Spleen (tissue), 11 donors: ENCODE measurements at regions not wholly inside any gene's neighbourhood (a gene's known extent, or its start where the extent isn't known, plus 50 kb on each side); places are given as distances from the start of the nearest gene placed in this dataset.

Source experiments
- DNase-seq: peaks from one replicate; pipeline ENCODE4 v3.0.0-alpha.2; 2020
- H3K27ac ChIP-seq, 8 donors: fragments of 200-600 bp; sonication (generic) in 7 of 8; 1 replicate in 4 of 8; 2 replicates in 4 of 8; pipeline versions ENCODE4 v1.5.0 to v1.8.0; 2016 to 2021; ENCODE audit warnings: inconsistent platforms in 4 of 8, mild to moderate bottlenecking in 4 of 8, moderate library complexity in 1 of 8
- H3K27me3 ChIP-seq, 7 donors: fragments of 200-600 bp; sonication (generic) in 6 of 7; replicated peaks in 1 of 7; 1 replicate in 4 of 7; 2 replicates in 3 of 7; pipeline versions ENCODE4 v1.5.0 to v1.8.0; 2016 to 2021; ENCODE audit warnings: inconsistent platforms in 3 of 7, mild to moderate bottlenecking in 1 of 7
- H3K36me3 ChIP-seq, 6 donors: fragments of 200-600 bp; sonication (generic) in 5 of 6; 1 replicate in 4 of 6; 2 replicates in 2 of 6; pipeline versions ENCODE4 v1.5.0 to v1.8.0; 2016 to 2021; ENCODE audit warnings: inconsistent platforms in 2 of 6
- H3K4me1 ChIP-seq, 6 donors: fragments of 200-600 bp; sonication (generic) in 5 of 6; 1 replicate in 3 of 6; 2 replicates in 3 of 6; pipeline versions ENCODE4 v1.5.0 to v1.8.0; 2016 to 2021; ENCODE audit warnings: inconsistent platforms in 3 of 6
- H3K4me3 ChIP-seq, 8 donors: fragments of 200-600 bp; sonication (generic) in 7 of 8; 1 replicate in 4 of 8; 2 replicates in 4 of 8; pipeline versions ENCODE4 v1.5.0 to v1.8.0; 2016 to 2021; ENCODE audit warnings: inconsistent platforms in 4 of 8, mild to moderate bottlenecking in 4 of 8, moderate library complexity in 2 of 8
- H3K9me3 ChIP-seq, 8 donors: fragments of 200-600 bp; sonication (generic) in 7 of 8; 1 replicate in 4 of 8; 2 replicates in 4 of 8; pipeline versions ENCODE4 v1.5.0 to v1.8.0; 2016 to 2021; ENCODE audit warnings: inconsistent platforms in 4 of 8
- CTCF ChIP-seq, 11 experiments: fragments of 200-600 bp in 7 of 11; fragments of 450-650 bp in 4 of 11; sonication (generic) in 4 of 11; IDR thresholded peaks in 8 of 11; conservative IDR thresholded peaks in 3 of 11; 1 replicate in 7 of 11; 2 replicates in 4 of 11; pipeline versions ENCODE4 v1.4.0 to v1.8.0; 2016 to 2021; ENCODE audit warnings: antibody characterized with exemption in 11 of 11, inconsistent platforms in 4 of 11, mild to moderate bottlenecking in 1 of 11
- POLR2A ChIP-seq, 3 donors: fragments of 450-650 bp; IDR thresholded peaks; one replicate each; pipeline ENCODE4 v1.5.1; 2017; ENCODE audit warnings: antibody characterized with exemption in 3 of 3, mild to moderate bottlenecking in 1 of 3
- POLR2AphosphoS5 ChIP-seq, 3 donors: sonication (generic); formaldehyde crosslinking; IDR thresholded peaks; one replicate each; pipeline ENCODE4 v1.5.1; 2017; ENCODE audit warnings: antibody characterized with exemption in 3 of 3
- WGBS, 5 donors: extraction: QIAGEN DNeasy Blood & Tissue Kit in 3 of 5; methylation state at CpG; one replicate each; pipeline versions ENCODE4 v1.1.5 to v1.1.7; 2013 to 2018; 5-methylcytosine and 5-hydroxymethylcytosine counted together
- intact Hi-C: fragments of 100-400 bp; cut with DNase I; formaldehyde crosslinking; loops from one replicate; pipeline ENCODE4 v1.15.0; 2023; ENCODE audit warnings: low total_unique reads
- donor health status: healthy with polysubstance abuse.
- donor health status: DM: no; HTN: no; CAD: no; lungs with moderate emphysema.
- donor health status: DM: no; HTN: no; CAD: no.
- donor health status: Bipolar disorder and iron deficiency.
- donor health status: healthy.
- donor health status: DM: no; HTN: no; CAD: no.
- donor health status: DM: yes; HTN: yes; CAD: no.

- WGBS, 5 donors, result 71 to 82% (median 78%) methylated on average over 5 of the region's 5 CpGs
- Histone ChIP-seq H3K36me3 (no peaks in the 10 kb centered on the region), H3K9me3 (no peaks in the 10 kb centered on the region), H3K4me1 (peaks cover 0 to 2% (median under 1%) of the 10 kb centered on the region in 6 donors), H3K27me3 (no peaks in the 10 kb centered on the region), H3K27ac (no peak overlapping the region), H3K4me3 (no peak overlapping the region)
- no peak for DNase-seq
- intact Hi-C loops, result no loop called here
- TF ChIP-seq CTCF (IDR thresholded peaks at IDR 0.05 in 8 of 11, conservative IDR thresholded peaks at IDR 0.05 in 3 of 11), result no peak
- no peak for TF ChIP-seq POLR2A (IDR thresholded peaks at IDR 0.05)
- no peak for TF ChIP-seq POLR2AphosphoS5 (IDR thresholded peaks at IDR 0.05)
Measured at GRCh38 chr5:74040811-74041491, 415.0 kb downstream of the ARHGEF28 start.

GRCh38 chr5:74040065-74040551 is 414.1 kb downstream of the ARHGEF28 start:
- Histone ChIP-seq H3K27ac (no peak overlapping the region), H3K9me3 (no peaks in the 10 kb centered on the region), H3K4me3 (no peak overlapping the region), H3K27me3 (no peaks in the 10 kb centered on the region), H3K36me3 (no peaks in the 10 kb centered on the region), H3K4me1 (peaks cover 0 to 10% (median 9%) of the 10 kb centered on the region in 6 donors)
- DNase-seq, result no peak
- TF ChIP-seq POLR2AphosphoS5 (IDR thresholded peaks at IDR 0.05) (no peak), POLR2A (IDR thresholded peaks at IDR 0.05) (no peak)
- intact Hi-C loops, result no loop called here
- WGBS, 5 donors, result 60 to 83% (median 74%) methylated on average over 2 of the region's 2 CpGs

- H3K27me3 ChIP-seq, result no peaks in the 10 kb centered on the region
- peaks cover 0 to 16% (median 11%) of the 10 kb centered on the region in 6 donors for H3K4me1 ChIP-seq
- no peak overlapping the region for H3K4me3 ChIP-seq
- no peaks in the 10 kb centered on the region for H3K36me3 ChIP-seq
- WGBS, 5 donors, result 54 to 86% (median 66%) methylated on average over 2 of the region's 2 CpGs
- no peak for TF ChIP-seq POLR2A (IDR thresholded peaks at IDR 0.05)
- H3K9me3 ChIP-seq, result no peaks in the 10 kb centered on the region
- no peak overlapping the region for H3K27ac ChIP-seq
- no peak for DNase-seq
- intact Hi-C loops, result loop anchor here (10.0 kb wide), 1 partner anchor 607 kb away; the partner anchor contains the start of gene ENC1
Measured at GRCh38 chr5:74037321-74037720, 411.3 kb downstream of the ARHGEF28 start.

DNA sequence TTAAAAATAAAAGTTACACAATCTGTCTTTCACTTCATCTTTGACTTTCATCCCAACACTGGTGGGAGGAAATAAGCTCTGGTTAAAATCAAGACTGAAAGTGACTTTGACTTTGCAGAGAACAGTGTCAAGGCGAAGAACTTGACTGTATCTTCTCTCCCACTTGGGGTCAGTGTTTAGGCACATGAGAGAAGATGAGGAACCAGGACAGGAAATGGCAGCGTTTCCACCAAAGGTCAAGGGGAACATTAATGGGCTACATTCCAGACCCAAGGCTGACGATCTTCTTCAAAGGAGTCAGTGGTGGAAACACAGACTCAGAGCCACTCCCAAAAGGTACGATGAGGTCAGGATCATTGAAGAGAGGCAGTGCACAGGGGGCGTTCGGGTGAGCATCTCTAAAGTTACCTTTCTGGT is 409.5 kb downstream of the ARHGEF28 start:
- Histone ChIP-seq H3K4me1 (peaks cover 0 to 16% (median 11%) of the 10 kb centered on the region in 6 donors), H3K36me3 (no peaks in the 10 kb centered on the region), H3K9me3 (no peaks in the 10 kb centered on the region), H3K27me3 (peaks cover 0 to 7% (median 0%) of the 10 kb centered on the region in 7 donors), H3K4me3 (no peak overlapping the region), H3K27ac (no peak overlapping the region)
- TF ChIP-seq POLR2A (IDR thresholded peaks at IDR 0.05) (no peak), POLR2AphosphoS5 (IDR thresholded peaks at IDR 0.05) (peak in 1 of 3 donors; percentile 43), CTCF (IDR thresholded peaks at IDR 0.05 in 8 of 11, conservative IDR thresholded peaks at IDR 0.05 in 3 of 11) (peak in 4 of 11 experiments; percentile 17 to 41 (median 28))
- no peak for DNase-seq
- intact Hi-C loops, result loop anchor here (10.0 kb wide), 1 partner anchor 609 kb away; the partner anchor contains the start of gene ENC1
- WGBS, 5 donors, result 28 to 40% (median 35%) methylated on average over 6 of the region's 6 CpGs

DNA sequence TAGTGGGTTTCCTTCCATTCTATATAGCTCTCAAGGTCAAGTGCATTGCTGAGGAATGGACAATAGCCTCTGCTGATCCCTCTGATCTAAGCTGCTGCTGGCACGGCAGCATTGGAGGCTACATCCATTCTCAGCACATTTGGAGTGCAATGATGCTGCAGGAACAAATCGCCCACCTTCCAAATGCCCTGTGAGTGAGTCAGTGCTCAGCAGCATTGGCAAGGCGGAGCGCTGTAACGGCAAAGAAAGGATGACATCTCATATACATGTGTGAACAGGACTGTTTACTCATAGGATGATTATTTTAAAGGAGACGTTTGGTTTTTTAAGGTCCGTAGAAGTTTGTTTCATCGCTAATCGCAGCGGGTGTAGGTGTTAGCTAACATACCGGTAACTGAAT is 408.7 kb downstream of the ARHGEF28 start:
- H3K4me3 ChIP-seq, result no peak overlapping the region
- H3K4me1 ChIP-seq, result peaks cover 0 to 16% (median 11%) of the 10 kb centered on the region in 6 donors
- no peaks in the 10 kb centered on the region for H3K36me3 ChIP-seq
- 80 to 89% (median 83%) methylated on average over 11 of the region's 11 CpGs for WGBS, 5 donors
- intact Hi-C loops, result loop anchor here (10.0 kb wide), 1 partner anchor 610 kb away; the partner anchor contains the start of gene ENC1
- H3K9me3 ChIP-seq, result no peaks in the 10 kb centered on the region
- DNase-seq, result no peak
- no peak overlapping the region for H3K27ac ChIP-seq
- H3K27me3 ChIP-seq, result peaks cover 0 to 7% (median 0%) of the 10 kb centered on the region in 7 donors
- no peak for TF ChIP-seq POLR2AphosphoS5 (IDR thresholded peaks at IDR 0.05)
- TF ChIP-seq CTCF (IDR thresholded peaks at IDR 0.05 in 8 of 11, conservative IDR thresholded peaks at IDR 0.05 in 3 of 11), result no peak
- TF ChIP-seq POLR2A (IDR thresholded peaks at IDR 0.05), result no peak
